ENCODE measurements at regions not wholly inside any gene's neighbourhood (a gene's known extent, or its start where the extent isn't known, plus 50 kb on each side); places are given as distances from the start of the nearest gene placed in this dataset.

GRCh38 chr15:66844041-66844746, 142.2 kb downstream of the SMAD6 start:
- ATAC-seq (ENCODE audit: low read depth) (no peak), DNase-seq (no peak)
- Mint-ChIP-seq H3K4me1 (peaks cover 6% of the 10 kb centered on the region), H3K4me3 (no peak overlapping the region), H3K9me3 (no peaks in the 10 kb centered on the region), H3K27ac (no peak overlapping the region), H3K36me3 (no peaks in the 10 kb centered on the region), H3K27me3 (peaks cover 43% of the 10 kb centered on the region)
- POLR2A ChIA-PET: no interaction called here

- POLR2A ChIA-PET: no interaction called here
- Mint-ChIP-seq H3K4me1 (peaks cover 6% of the 10 kb centered on the region), H3K27me3 (peaks cover 43% of the 10 kb centered on the region), H3K27ac (no peak overlapping the region), H3K4me3 (no peak overlapping the region), H3K9me3 (no peaks in the 10 kb centered on the region), H3K36me3 (no peaks in the 10 kb centered on the region)
- DNase-seq (no peak), ATAC-seq (ENCODE audit: low read depth) (no peak)
These were observed 142.7 kb downstream of the SMAD6 start for GRCh38 chr15:66844747-66845145.

- DNase-seq (no peak), ATAC-seq (ENCODE audit: low read depth) (no peak)
- Mint-ChIP-seq H3K27me3 (peaks cover 43% of the 10 kb centered on the region), H3K36me3 (no peaks in the 10 kb centered on the region), H3K27ac (no peak overlapping the region), H3K4me1 (peaks cover 6% of the 10 kb centered on the region), H3K9me3 (no peaks in the 10 kb centered on the region), H3K4me3 (no peak overlapping the region)
- POLR2A ChIA-PET: no interaction called here
These were observed 143.3 kb downstream of the SMAD6 start for GRCh38 chr15:66845266-66845785.

- DNase-seq (no peak), ATAC-seq (ENCODE audit: low read depth) (no peak)
- H3K4me3 Mint-ChIP-seq: no peak overlapping the region
- peaks cover 7% of the 10 kb centered on the region for H3K4me1 Mint-ChIP-seq
- peaks cover 39% of the 10 kb centered on the region for H3K27me3 Mint-ChIP-seq
- no peaks in the 10 kb centered on the region for H3K9me3 Mint-ChIP-seq
- POLR2A ChIA-PET: interaction anchor here (0.6 kb wide), 1 partner anchor 49 kb away, joined by 3 read pairs; no protein-coding TSS in a partner anchor
- H3K36me3 Mint-ChIP-seq: no peaks in the 10 kb centered on the region
- H3K27ac Mint-ChIP-seq: no peak overlapping the region
These were observed 144.0 kb downstream of the SMAD6 start for GRCh38 chr15:66846031-66846430.

GRCh38 chr15:66846811-66847210, 144.8 kb downstream of the SMAD6 start:
- POLR2A ChIA-PET: no interaction called here
- Mint-ChIP-seq H3K27me3 (peaks cover 32% of the 10 kb centered on the region), H3K4me1 (peaks cover 10% of the 10 kb centered on the region), H3K27ac (no peak overlapping the region), H3K36me3 (no peaks in the 10 kb centered on the region), H3K4me3 (no peak overlapping the region), H3K9me3 (no peaks in the 10 kb centered on the region)
- DNase-seq: peak; percentile 2
- no peak for ATAC-seq (ENCODE audit: low read depth)

- POLR2A ChIA-PET: no interaction called here
- Mint-ChIP-seq H3K4me1 (peaks cover 10% of the 10 kb centered on the region), H3K9me3 (no peaks in the 10 kb centered on the region), H3K27ac (no peak overlapping the region), H3K4me3 (no peak overlapping the region), H3K36me3 (no peaks in the 10 kb centered on the region), H3K27me3 (peaks cover 32% of the 10 kb centered on the region)
- no peak for ATAC-seq (ENCODE audit: low read depth)
- no peak for DNase-seq
These were observed 145.5 kb downstream of the SMAD6 start for GRCh38 chr15:66847565-66847991.

GRCh38 chr15:66848116-66848515, 146.1 kb downstream of the SMAD6 start:
- H3K27ac Mint-ChIP-seq: no peak overlapping the region
- ATAC-seq (ENCODE audit: low read depth): no peak
- no peaks in the 10 kb centered on the region for H3K9me3 Mint-ChIP-seq
- no peak overlapping the region for H3K4me3 Mint-ChIP-seq
- no peaks in the 10 kb centered on the region for H3K36me3 Mint-ChIP-seq
- H3K4me1 Mint-ChIP-seq: peaks cover 8% of the 10 kb centered on the region
- no peak for DNase-seq
- peaks cover 34% of the 10 kb centered on the region for H3K27me3 Mint-ChIP-seq
- POLR2A ChIA-PET: no interaction called here

GRCh38 chr15:66848686-66849392, 146.8 kb downstream of the SMAD6 start:
- POLR2A ChIA-PET: no interaction called here
- H3K27ac Mint-ChIP-seq: no peak overlapping the region
- peaks cover 31% of the 10 kb centered on the region for H3K27me3 Mint-ChIP-seq
- ATAC-seq (ENCODE audit: low read depth) (no peak), DNase-seq (no peak)
- no peak overlapping the region for H3K4me3 Mint-ChIP-seq
- no peaks in the 10 kb centered on the region for H3K36me3 Mint-ChIP-seq
- H3K4me1 Mint-ChIP-seq: peaks cover 5% of the 10 kb centered on the region
- no peaks in the 10 kb centered on the region for H3K9me3 Mint-ChIP-seq

GRCh38 chr15:66849393-66849745, 147.3 kb downstream of the SMAD6 start:
- no peak overlapping the region for H3K27ac Mint-ChIP-seq
- H3K4me1 Mint-ChIP-seq: peaks cover 5% of the 10 kb centered on the region
- no peaks in the 10 kb centered on the region for H3K36me3 Mint-ChIP-seq
- POLR2A ChIA-PET: no interaction called here
- H3K9me3 Mint-ChIP-seq: no peaks in the 10 kb centered on the region
- peaks cover 26% of the 10 kb centered on the region for H3K27me3 Mint-ChIP-seq
- DNase-seq (no peak), ATAC-seq (ENCODE audit: low read depth) (no peak)
- no peak overlapping the region for H3K4me3 Mint-ChIP-seq

- no peak overlapping the region for H3K4me3 Mint-ChIP-seq
- POLR2A ChIA-PET: no interaction called here
- H3K27me3 Mint-ChIP-seq: peaks cover 23% of the 10 kb centered on the region
- H3K27ac Mint-ChIP-seq: no peak overlapping the region
- no peak for ATAC-seq (ENCODE audit: low read depth)
- no peaks in the 10 kb centered on the region for H3K9me3 Mint-ChIP-seq
- H3K4me1 Mint-ChIP-seq: peaks cover 5% of the 10 kb centered on the region
- no peaks in the 10 kb centered on the region for H3K36me3 Mint-ChIP-seq
- no peak for DNase-seq
These were observed 147.7 kb downstream of the SMAD6 start for GRCh38 chr15:66849746-66850077.

- Mint-ChIP-seq H3K4me3 (no peak overlapping the region), H3K27me3 (peaks cover 17% of the 10 kb centered on the region), H3K4me1 (peaks cover 5% of the 10 kb centered on the region), H3K36me3 (no peaks in the 10 kb centered on the region), H3K27ac (no peak overlapping the region), H3K9me3 (no peaks in the 10 kb centered on the region)
- no peak for DNase-seq
- no peak for ATAC-seq (ENCODE audit: low read depth)
- POLR2A ChIA-PET: interaction anchor here (1.0 to 2.0 kb wide), 2 partner anchors 149 to 247 kb away, joined by 3 to 6 read pairs; partner anchors contain the start of gene SMAD6
These were observed 148.3 kb downstream of the SMAD6 start for GRCh38 chr15:66850078-66850991.

GRCh38 chr15:66850996-66851310, 148.9 kb downstream of the SMAD6 start:
- DNase-seq (no peak), ATAC-seq (ENCODE audit: low read depth) (no peak)
- no peaks in the 10 kb centered on the region for H3K9me3 Mint-ChIP-seq
- peak overlapping the region; percentile 39 for H3K4me3 Mint-ChIP-seq
- H3K27me3 Mint-ChIP-seq: peaks cover 17% of the 10 kb centered on the region
- H3K36me3 Mint-ChIP-seq: no peaks in the 10 kb centered on the region
- POLR2A ChIA-PET: interaction anchor here (0.9 to 2.0 kb wide), 3 partner anchors 150 to 248 kb away, joined by 3 to 6 read pairs (median 3); partner anchors contain the start of gene SMAD6
- H3K4me1 Mint-ChIP-seq: peaks cover 5% of the 10 kb centered on the region
- H3K27ac Mint-ChIP-seq: no peak overlapping the region

- ATAC-seq (ENCODE audit: low read depth): peak; percentile 98
- Mint-ChIP-seq H3K4me1 (peaks cover 5% of the 10 kb centered on the region), H3K4me3 (peak overlapping the region; percentile 39), H3K36me3 (no peaks in the 10 kb centered on the region), H3K9me3 (no peaks in the 10 kb centered on the region), H3K27ac (no peak overlapping the region), H3K27me3 (peaks cover 17% of the 10 kb centered on the region)
- peak; percentile 86 for DNase-seq
- POLR2A ChIA-PET: interaction anchor here (0.9 to 2.0 kb wide), 3 partner anchors 150 to 248 kb away, joined by 3 to 6 read pairs (median 3); partner anchors contain the start of gene SMAD6
These were observed 149.5 kb downstream of the SMAD6 start for GRCh38 chr15:66851311-66852063.
